ENCODE measurements at regions not wholly inside any gene's neighbourhood (a gene's known extent, or its start where the extent isn't known, plus 50 kb on each side); places are given as distances from the start of the nearest gene placed in this dataset.

GRCh38 chr7:67738958-67739357, 742.3 kb downstream of the TYW1 start:
- Histone ChIP-seq H3K4me3 (no peak overlapping the region), H3K27me3 (no peaks in the 10 kb centered on the region), H3K36me3 (no peaks in the 10 kb centered on the region), H3K27ac (peak overlapping the region in 3 of 4 donors; percentile 31 to 61 (median 43)), H3K4me1 (no peaks in the 10 kb centered on the region), H3K9me3 (no peaks in the 10 kb centered on the region)
- TF ChIP-seq POLR2AphosphoS5 (IDR thresholded peaks at IDR 0.05), result peak; percentile 94
- no peak for TF ChIP-seq POLR2A (IDR thresholded peaks at IDR 0.05)
- no peak for TF ChIP-seq CTCF (IDR thresholded peaks at IDR 0.05)
- TF ChIP-seq EP300 (IDR thresholded peaks at IDR 0.05), result no peak
- WGBS, 2 donors (ENCODE audit: low coverage in 1 of 2), result 26 to 28% methylated on average over 6 of the region's 6 CpGs
- peak; percentile 96 for ATAC-seq

- TF ChIP-seq POLR2A (IDR thresholded peaks at IDR 0.05) (no peak), EP300 (IDR thresholded peaks at IDR 0.05) (no peak), POLR2AphosphoS5 (IDR thresholded peaks at IDR 0.05) (no peak), CTCF (IDR thresholded peaks at IDR 0.05) (no peak)
- H3K36me3 ChIP-seq, result no peaks in the 10 kb centered on the region
Observed at GRCh38 chr7:67743501-67743900, 746.9 kb downstream of the TYW1 start.

GRCh38 chr7:67752227-67752626, 755.6 kb downstream of the TYW1 start:
- H3K4me1 ChIP-seq, result no peaks in the 10 kb centered on the region
- 83 to 86% methylated on average over 1 to 2 of the region's 2 CpGs for WGBS, 2 donors (ENCODE audit: low coverage in 1 of 2)

More at GRCh38 chr7:67743501-67743900, 746.9 kb downstream of the TYW1 start:
- no peak for ATAC-seq
- H3K4me1 ChIP-seq, result no peaks in the 10 kb centered on the region
- WGBS, 2 donors (ENCODE audit: low coverage in 1 of 2), result 90% methylated on average over 1 of the region's 1 CpG
- no peaks in the 10 kb centered on the region for H3K27me3 ChIP-seq
- H3K9me3 ChIP-seq, result no peaks in the 10 kb centered on the region
- no peak overlapping the region for H3K4me3 ChIP-seq
- H3K27ac ChIP-seq, result no peak overlapping the region

GRCh38 chr7:67753891-67754290, 757.3 kb downstream of the TYW1 start:
- H3K36me3 ChIP-seq, result no peaks in the 10 kb centered on the region
- WGBS, 2 donors (ENCODE audit: low coverage in 1 of 2), result 23 to 62% methylated on average over 3 to 4 of the region's 4 CpGs
- H3K27ac ChIP-seq, result no peak overlapping the region
- H3K4me1 ChIP-seq, result no peaks in the 10 kb centered on the region
- ATAC-seq, result no peak
- no peaks in the 10 kb centered on the region for H3K9me3 ChIP-seq
- H3K4me3 ChIP-seq, result no peak overlapping the region
- TF ChIP-seq POLR2A (IDR thresholded peaks at IDR 0.05) (no peak), CTCF (IDR thresholded peaks at IDR 0.05) (no peak), POLR2AphosphoS5 (IDR thresholded peaks at IDR 0.05) (no peak), EP300 (IDR thresholded peaks at IDR 0.05) (no peak)
- H3K27me3 ChIP-seq, result no peaks in the 10 kb centered on the region

More at GRCh38 chr7:67752227-67752626, 755.6 kb downstream of the TYW1 start:
- H3K9me3 ChIP-seq, result no peaks in the 10 kb centered on the region
- no peaks in the 10 kb centered on the region for H3K36me3 ChIP-seq
- no peaks in the 10 kb centered on the region for H3K27me3 ChIP-seq
- TF ChIP-seq EP300 (IDR thresholded peaks at IDR 0.05) (no peak), CTCF (IDR thresholded peaks at IDR 0.05) (no peak), POLR2A (IDR thresholded peaks at IDR 0.05) (no peak), POLR2AphosphoS5 (IDR thresholded peaks at IDR 0.05) (no peak)
- no peak overlapping the region for H3K27ac ChIP-seq
- no peak overlapping the region for H3K4me3 ChIP-seq
- ATAC-seq, result no peak

- Histone ChIP-seq H3K27me3 (no peaks in the 10 kb centered on the region), H3K4me3 (no peak overlapping the region), H3K27ac (no peak overlapping the region), H3K36me3 (no peaks in the 10 kb centered on the region), H3K4me1 (no peaks in the 10 kb centered on the region), H3K9me3 (no peaks in the 10 kb centered on the region)
- WGBS, 2 donors (ENCODE audit: low coverage in 1 of 2), result 46 to 89% methylated on average over 1 to 2 of the region's 2 CpGs
- TF ChIP-seq POLR2A (IDR thresholded peaks at IDR 0.05) (no peak), CTCF (IDR thresholded peaks at IDR 0.05) (no peak), POLR2AphosphoS5 (IDR thresholded peaks at IDR 0.05) (no peak), EP300 (IDR thresholded peaks at IDR 0.05) (no peak)
- no peak for ATAC-seq
Observed at GRCh38 chr7:67754651-67755050, 758.0 kb downstream of the TYW1 start.

Data from gastroesophageal sphincter (tissue), 4 donors.